M059J (cell line): ENCODE measurements at regions not wholly inside any gene's neighbourhood (a gene's known extent, or its start where the extent isn't known, plus 50 kb on each side); places are given as distances from the start of the nearest gene placed in this dataset.
A peak's percentile ranks its signal among the peaks of the same experiment; 100 is the strongest.
"Not testable (repeated sequence)": the region's sequence is repeated elsewhere in the genome, so short reads cannot be mapped to it uniquely, and the experiment has no call there.

Experiments used
- DNase-seq: peaks from one replicate; pipeline ENCODE4 v3.0.0-alpha.2; 2012; ENCODE audit warnings: low read depth

DNA sequence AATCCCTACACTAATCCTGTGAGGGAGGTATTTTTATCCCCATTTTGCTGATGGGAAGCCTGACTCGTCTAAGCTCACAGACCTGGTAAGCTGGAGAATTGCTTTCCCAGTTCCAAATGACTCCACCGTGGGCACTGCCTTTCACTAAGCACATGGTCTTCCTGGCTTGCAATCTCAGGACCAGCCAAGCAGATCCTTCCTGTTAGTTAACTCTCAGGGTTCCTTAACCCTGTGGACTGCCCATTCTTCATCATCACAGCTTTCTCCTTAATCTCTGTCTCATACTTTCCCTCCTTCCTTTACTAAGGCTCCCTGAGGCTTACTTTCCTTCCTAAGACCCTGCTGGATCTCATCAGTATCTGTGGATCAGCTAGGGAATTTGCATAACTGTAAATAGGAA, 122.2 kb upstream of the ZEB2 start:
- no peak for DNase-seq

GRCh38 chr2:144638250-144638649, 118.3 kb upstream of the ZEB2 start:
- DNase-seq = not testable (repeated sequence)

DNA sequence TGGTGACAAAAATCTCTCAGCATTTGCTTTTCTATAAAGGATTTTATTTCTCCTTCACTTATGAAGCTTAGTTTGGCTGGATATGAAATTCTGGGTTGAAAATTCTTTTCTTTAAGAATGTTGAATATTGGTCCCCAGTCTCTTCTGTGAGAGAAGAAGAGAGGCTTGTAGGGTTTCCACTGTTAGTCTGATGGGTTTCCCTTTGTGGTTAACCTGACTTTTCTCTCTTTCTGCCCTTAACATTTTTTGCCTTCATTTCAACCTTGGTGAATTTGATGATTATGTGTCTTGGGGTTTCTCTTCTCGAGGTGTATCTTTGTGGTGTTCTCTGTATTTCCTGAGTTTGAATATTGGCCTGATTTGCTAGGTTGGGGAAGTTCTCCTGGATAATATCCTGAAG, 116.9 kb upstream of the ZEB2 start:
- not testable (repeated sequence) for DNase-seq

DNA sequence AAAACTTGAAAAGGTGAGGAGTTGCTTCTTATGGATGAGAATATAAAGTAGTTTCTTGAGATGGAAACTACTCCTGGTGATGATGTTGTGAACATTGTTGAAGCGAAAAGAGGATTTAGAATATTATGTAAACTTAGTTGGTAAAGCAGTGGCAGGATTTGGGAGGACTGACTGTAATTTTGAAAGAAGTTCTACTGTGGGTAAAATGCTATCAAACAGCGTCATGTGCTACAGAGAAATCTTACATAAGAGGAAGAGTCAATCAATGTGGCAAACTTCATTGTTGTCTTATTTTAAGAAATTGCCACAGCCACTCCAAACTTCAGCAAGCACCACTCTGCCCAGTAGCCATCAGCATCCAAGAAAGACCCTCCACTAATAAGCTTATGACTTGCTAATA, 112.9 kb upstream of the ZEB2 start:
- no peak for DNase-seq

GRCh38 chr2:144631636-144632035, 111.7 kb upstream of the ZEB2 start:
- DNase-seq = no peak

- DNase-seq = peak; percentile 53
Observed at GRCh38 chr2:144630459-144631215, 110.7 kb upstream of the ZEB2 start.

DNA sequence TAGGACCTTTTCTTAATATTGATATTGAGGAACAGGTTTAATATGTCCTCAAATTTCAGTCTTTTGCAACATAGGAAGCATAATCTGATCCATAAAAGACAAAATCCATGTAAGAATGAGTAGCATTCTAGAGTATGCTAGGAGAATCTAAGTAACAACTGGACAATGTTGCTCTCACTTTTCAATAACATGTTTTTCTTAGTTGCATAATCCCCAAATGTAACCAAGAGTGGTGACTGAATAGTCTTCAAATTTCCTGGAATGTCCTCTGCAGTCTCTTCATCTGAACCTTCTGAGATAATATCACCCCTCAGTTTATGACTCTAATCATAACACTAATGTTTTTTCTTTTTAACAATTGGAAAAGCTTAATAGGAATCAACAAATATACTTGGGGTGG, 110.0 kb upstream of the ZEB2 start:
- DNase-seq = no peak

DNA sequence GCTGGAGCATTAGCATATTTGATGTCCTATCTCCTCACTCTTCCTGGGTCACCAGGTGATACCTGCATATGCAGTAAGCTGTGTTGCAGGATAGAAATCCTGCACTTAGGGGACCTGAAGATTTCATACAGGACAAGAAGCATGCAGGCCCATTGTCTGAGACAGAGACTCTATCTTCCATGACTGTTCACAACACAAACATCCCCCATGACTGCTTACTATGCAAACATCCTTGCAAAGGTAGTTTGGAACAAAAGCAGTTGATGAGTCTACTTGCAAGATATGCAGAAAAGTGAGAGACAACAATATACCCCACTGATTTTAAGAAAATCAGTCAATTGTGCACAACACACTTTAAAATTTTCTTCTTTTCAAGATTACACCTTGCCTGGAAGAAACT, 108.6 kb upstream of the ZEB2 start:
- DNase-seq = no peak

DNA sequence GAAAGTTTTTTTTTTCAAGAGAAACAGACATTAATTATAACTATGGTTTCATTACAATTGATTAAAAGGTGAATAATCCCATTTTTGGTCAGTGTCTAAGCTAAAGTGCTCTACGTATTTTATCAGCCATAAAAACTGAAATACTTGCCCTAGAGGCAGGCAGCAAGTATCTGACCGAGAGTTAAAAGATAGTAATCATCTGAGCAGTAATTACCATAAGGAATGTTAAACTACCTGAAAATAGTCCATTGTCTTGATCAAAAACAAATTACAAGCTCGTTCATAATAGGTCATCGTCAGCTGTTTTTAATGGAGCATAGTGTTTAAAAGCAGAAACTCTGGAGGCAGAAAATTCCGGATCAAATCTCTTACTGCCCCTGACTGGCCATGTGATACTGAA, 105.7 kb upstream of the ZEB2 start:
- DNase-seq = no peak

GRCh38 chr2:144625226-144625625, 105.3 kb upstream of the ZEB2 start:
- no peak for DNase-seq

- no peak for DNase-seq
Observed at GRCh38 chr2:144624451-144624850, 104.5 kb upstream of the ZEB2 start.

- not testable (repeated sequence) for DNase-seq
Observed at GRCh38 chr2:144622373-144622772, 102.5 kb upstream of the ZEB2 start.

- no peak for DNase-seq
Observed at GRCh38 chr2:144621266-144621665, 101.3 kb upstream of the ZEB2 start.

GRCh38 chr2:144619760-144620159, 99.8 kb upstream of the ZEB2 start:
- DNase-seq = no peak

DNA sequence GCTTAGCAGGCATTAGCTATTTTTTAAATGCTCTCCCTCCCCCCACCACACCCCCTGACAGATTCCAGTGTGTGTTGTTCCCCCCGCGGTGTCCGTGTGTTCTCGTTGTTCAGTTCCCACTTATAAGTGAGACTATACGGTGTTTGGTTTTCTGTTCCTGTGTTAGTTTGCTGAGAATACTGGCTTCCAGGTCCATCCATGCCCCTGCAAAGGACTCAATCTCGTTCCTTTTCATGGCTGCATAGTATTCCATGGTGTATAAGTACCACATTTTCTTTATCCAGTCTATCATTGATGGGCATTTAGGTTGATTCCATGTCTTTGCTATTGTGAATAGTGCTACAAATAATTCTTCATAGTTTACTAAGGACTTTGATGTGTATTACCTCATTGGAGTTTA, 97.3 kb upstream of the ZEB2 start:
- DNase-seq = not testable (repeated sequence)

GRCh38 chr2:144615866-144616565, 96.1 kb upstream of the ZEB2 start:
- no peak for DNase-seq

- DNase-seq = no peak
Observed at GRCh38 chr2:144607891-144608521, 88.1 kb upstream of the ZEB2 start.

- DNase-seq = no peak
Observed at GRCh38 chr2:144607099-144607498, 87.2 kb upstream of the ZEB2 start.

- DNase-seq = no peak
Observed at GRCh38 chr2:144606466-144607095, 86.7 kb upstream of the ZEB2 start.

GRCh38 chr2:144605231-144605840, 85.4 kb upstream of the ZEB2 start:
- no peak for DNase-seq

DNA sequence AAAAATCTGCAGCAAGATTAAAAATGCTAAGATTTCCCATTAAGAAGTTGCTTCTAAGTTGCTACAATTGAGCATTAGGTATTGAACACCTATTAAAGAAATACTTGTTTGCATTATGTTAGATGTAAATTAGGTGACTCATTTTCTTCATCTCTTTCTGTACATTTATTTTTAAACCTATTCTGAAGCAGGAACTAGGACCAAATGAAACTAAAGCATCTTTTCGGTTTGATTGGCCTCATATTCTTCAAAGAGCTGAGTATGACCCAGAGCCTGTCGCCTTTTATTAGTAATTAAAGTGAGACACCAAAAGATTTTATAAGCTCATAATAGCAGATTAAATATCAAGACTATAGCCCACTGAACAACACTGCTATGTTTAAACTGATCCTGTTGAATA, 83.4 kb upstream of the ZEB2 start:
- no peak for DNase-seq

DNA sequence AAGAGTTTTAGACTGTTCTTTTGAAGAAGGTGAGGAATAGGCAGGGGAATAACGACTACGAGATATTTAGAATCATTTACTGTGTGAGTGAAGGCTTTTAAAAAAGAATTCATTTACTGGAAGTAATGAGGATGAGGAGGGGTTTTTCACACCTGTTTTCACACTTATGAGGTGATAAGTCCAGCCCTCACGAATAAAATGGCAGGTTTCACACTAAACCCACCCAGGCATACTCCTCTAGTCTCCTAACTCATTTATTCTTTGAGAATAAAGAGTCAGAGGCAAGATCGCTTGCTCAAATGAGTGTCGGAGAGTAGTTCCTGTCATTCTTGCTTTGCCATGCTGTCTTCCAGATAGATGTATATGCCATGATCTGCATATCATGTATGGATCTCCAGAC, 79.0 kb upstream of the ZEB2 start:
- no peak for DNase-seq
